AG04449 (cell line): ENCODE measurements at regions not wholly inside any gene's neighbourhood (a gene's known extent, or its start where the extent isn't known, plus 50 kb on each side); places are given as distances from the start of the nearest gene placed in this dataset.

Source experiments
- CTCF ChIA-PET: fragments of 350-600 bp; formaldehyde crosslinking; extraction: SDS; loops from one replicate; lab custom pipeline; 2021; ENCODE audit warnings: antibody characterized with exemption; lab: Yijun Ruan, JAX
- POLR2A ChIA-PET: fragments of 400-600, 350-600 bp; formaldehyde crosslinking; extraction: SDS; loops from one replicate; lab custom pipeline; 2020; ENCODE audit warnings: antibody characterized with exemption, inconsistent platforms; lab: Yijun Ruan, JAX
- DNase-seq: peaks from one replicate; pipeline ENCODE4 v3.0.0-alpha.2; 2010; ENCODE audit warnings: low read depth, low spot score
- H3K4me3 ChIP-seq: 2 replicates; pipeline ENCODE4 v1.5.1; 2011; ENCODE audit warnings: low read depth, mild to moderate bottlenecking, control low read depth, low read length
- CTCF ChIP-seq: IDR thresholded peaks from one replicate; pipeline ENCODE4 v1.5.1; 2011; ENCODE audit warnings: mild to moderate bottlenecking, moderate library complexity, low read length, control low read depth, inconsistent platforms; ENCODE audit not compliant: insufficient read depth; ENCODE audit errors: missing control alignments

DNA sequence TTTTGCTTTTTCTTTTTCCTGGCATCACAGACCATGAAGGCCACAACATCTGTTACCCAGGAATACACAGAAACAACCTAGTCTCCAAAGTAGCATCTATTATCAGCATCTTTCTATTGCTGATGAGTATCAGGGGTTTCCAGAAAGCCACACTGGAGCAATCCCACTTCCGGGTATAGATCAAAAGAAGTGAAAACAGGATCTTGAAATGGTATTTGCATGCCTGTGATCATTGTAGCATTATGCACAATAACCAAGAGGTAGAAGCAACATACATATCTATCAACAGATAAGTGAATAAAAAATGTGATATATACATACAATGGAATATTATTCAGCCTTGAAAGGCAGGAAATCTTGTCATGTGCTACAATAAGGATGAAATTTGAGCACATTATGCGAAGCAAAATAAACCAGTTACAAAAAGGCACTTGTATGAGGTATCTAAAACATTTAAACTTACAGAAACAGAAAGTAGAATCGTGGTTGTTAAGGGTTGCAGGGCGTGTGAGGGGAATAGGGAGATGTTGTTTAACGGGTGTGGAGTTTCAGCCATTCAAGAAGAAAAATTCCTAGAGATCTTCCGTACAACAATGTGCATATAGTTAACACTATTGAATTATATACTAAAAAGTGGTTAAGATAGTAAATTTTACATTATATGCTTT lies 115.1 kb downstream of the KCNE4 start:
- TF ChIP-seq CTCF: no peak
- CTCF ChIA-PET: no interaction called here
- no peak for DNase-seq
- POLR2A ChIA-PET: no interaction called here
- H3K4me3 ChIP-seq: no peak overlapping the region

DNA sequence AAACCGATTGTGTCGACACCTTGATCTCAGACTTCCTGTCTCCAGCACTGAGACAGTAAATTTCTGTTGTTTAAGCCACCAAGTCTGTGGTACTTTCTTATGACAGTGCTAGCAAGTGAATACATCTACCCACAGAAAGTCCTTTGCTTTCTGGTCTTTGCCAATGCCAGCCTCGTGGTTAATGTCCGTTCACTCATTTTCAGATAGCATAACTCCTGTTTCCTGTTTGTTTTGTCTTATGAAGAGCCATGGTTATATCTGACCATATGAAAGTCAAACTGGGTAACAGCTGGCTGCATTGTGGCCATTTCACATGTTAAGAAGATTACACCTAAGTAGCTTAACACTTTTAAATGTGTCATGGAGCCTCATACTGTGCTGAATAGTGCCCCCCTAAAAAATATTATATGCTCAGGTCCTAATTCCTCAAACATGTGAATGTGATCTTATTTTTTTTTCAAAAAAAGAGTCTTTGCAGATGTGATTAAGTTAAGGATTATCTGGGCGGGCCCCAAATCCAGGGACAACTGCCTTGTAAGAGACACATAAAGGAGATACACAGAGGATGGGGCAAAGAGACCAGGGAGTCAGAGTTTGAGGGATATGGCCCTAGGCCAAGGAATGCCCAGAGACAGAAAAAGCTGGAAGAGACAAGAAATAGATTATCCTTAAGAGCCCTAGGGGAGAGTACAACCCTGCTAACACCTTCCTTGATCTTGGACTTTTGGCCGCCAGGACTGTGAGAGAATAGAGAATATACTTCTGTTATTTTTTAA lies 118.0 kb downstream of the KCNE4 start:
- TF ChIP-seq CTCF: no peak
- CTCF ChIA-PET: no interaction called here
- DNase-seq: no peak
- no peak overlapping the region for H3K4me3 ChIP-seq
- POLR2A ChIA-PET: no interaction called here

GRCh38 chr2:223176970-223177369 lies 125.0 kb downstream of the KCNE4 start:
- H3K4me3 ChIP-seq: no peak overlapping the region
- no peak for TF ChIP-seq CTCF
- ChIA-PET CTCF (no interaction called here), POLR2A (no interaction called here)
- DNase-seq: no peak

DNA sequence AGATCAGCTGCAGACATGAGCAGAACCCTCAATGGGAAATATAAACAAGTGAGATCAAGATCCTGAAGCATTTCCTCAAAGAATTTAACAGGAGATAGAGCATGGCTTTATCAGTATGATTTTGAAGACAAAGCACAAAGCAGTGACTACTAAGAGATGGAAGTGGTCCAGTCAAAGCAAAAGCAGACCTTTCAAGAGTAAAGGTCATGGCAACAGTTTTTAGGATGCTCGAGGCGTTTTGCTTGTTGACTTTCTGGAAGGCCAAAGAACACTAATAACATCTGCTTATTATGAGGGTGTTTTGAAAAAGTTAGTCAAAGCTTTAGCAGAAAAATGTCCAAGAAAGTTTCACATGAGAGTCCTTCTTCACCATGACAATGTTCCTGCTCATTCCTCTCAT lies 128.5 kb downstream of the KCNE4 start:
- CTCF ChIA-PET: no interaction called here
- TF ChIP-seq CTCF: no peak
- no peak overlapping the region for H3K4me3 ChIP-seq
- POLR2A ChIA-PET: no interaction called here
- DNase-seq: no peak

GRCh38 chr2:223181561-223181960 lies 129.6 kb downstream of the KCNE4 start:
- no peak for DNase-seq
- H3K4me3 ChIP-seq: no peak overlapping the region
- ChIA-PET POLR2A (no interaction called here), CTCF (no interaction called here)
- TF ChIP-seq CTCF: no peak

DNA sequence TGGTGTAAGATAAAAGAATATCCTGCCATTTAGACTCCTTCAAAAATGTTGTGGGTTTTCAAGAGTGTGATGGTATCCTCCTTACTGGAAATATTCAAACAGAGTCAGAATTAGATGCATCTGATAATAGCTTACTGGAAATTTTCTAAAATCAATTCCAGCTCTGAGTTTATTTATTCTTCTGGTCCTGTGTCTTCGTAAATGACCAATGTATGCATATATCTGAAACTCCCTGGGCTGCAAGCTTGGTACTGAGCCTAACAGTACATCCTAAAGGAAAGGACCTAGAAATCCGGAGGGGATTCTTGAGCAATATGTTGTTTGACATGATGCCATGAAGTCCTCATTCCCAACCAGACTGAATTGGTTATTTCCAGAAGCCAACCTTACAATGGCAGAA lies 130.4 kb downstream of the KCNE4 start:
- no peak for TF ChIP-seq CTCF
- H3K4me3 ChIP-seq: no peak overlapping the region
- POLR2A ChIA-PET: no interaction called here
- DNase-seq: no peak
- CTCF ChIA-PET: interaction anchor here (1.0 kb wide), 1 partner anchor 15 kb away, joined by 3 read pairs; no protein-coding TSS in a partner anchor
